K562 (cell line): ENCODE measurements at regions not wholly inside any gene's neighbourhood (a gene's known extent, or its start where the extent isn't known, plus 50 kb on each side); places are given as distances from the start of the nearest gene placed in this dataset.
A peak's percentile ranks its signal among the peaks of the same experiment; 100 is the strongest.

ENCODE experiments used
- ARID4B ChIP-seq: sonication (generic); formaldehyde crosslinking; IDR thresholded peaks from 2 replicates; pipeline ENCODE4 v1.8.0; 2022; ENCODE audit warnings: mild to moderate bottlenecking, missing genetic modification reagents
- DPF2 ChIP-seq: fragments of 450-650 bp; IDR thresholded peaks from 2 replicates; pipeline ENCODE4 v1.6.1; 2016
- E2F4 ChIP-seq: sonication (generic); formaldehyde crosslinking; IDR thresholded peaks from 2 replicates; pipeline ENCODE4 v1.8.0; 2022; ENCODE audit warnings: mild to moderate bottlenecking, low read depth, missing genetic modification reagents
- SPI1 ChIP-seq: IDR thresholded peaks from 2 replicates; pipeline ENCODE4 v1.6.1; 2011; ENCODE audit warnings: low read depth, low read length, control low read depth, borderline replicate concordance
- TAL1 ChIP-seq: fragments of 450-650 bp; IDR thresholded peaks from 2 replicates; pipeline ENCODE4 v1.6.1; 2016; ENCODE audit warnings: mild to moderate bottlenecking
- ZNF398 ChIP-seq: fragments of 250-450 bp; sonication (Bioruptor Pico); IDR thresholded peaks from 2 replicates; pipeline ENCODE4 v1.8.0; 2021; ENCODE audit warnings: moderate library complexity, mild to moderate bottlenecking, inconsistent platforms
- TF ChIP-seq, protein P1 (sequence below), 2 experiments: fragments of 450-650 bp in 1 of 2; IDR thresholded peaks; 2 replicates each; pipeline ENCODE4 v1.6.1; 2011 to 2017; ENCODE audit warnings: low read depth in 2 of 2, antibody characterized with exemption in 1 of 2, borderline replicate concordance in 1 of 2, low read length in 1 of 2, mild to moderate bottlenecking in 1 of 2, mixed read lengths in 1 of 2; ENCODE audit not compliant: control insufficient read depth in 1 of 2

DNA sequence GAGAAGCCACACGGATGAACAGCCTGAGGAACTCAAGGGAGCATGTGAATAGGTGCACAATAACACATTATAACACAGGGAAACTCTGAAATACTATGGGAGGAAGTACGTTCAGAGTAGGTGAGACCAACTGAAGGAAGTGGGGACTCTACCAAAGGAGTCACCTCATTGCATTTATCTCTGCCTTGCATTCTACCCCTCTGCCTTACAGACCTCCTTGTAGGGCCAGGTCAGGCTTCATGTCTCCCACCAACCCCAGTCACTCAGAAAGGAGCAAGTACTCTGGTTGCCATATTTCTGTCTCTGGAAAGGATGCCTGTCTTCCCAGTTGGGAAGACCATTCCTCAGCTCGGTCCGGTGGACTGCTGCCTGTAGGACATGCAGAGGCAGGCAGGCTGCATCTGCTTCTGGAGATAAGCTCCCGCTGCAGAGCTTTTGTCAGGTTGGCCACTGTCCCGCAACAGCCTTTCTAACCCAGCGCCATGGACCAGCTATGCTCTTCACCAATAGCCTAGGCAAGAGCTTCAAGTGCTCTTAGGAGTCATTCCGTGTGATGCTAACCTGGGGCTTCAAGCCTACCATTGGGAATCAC, 51.6 kb upstream of the ASIP start (continued):
- no peak for TF ChIP-seq ZNF398 (CRISPR knock-in tag)
- peak; percentile 34; the same call in 1 of the 2 replicates for TF ChIP-seq DPF2
- TF ChIP-seq, protein P1, sequence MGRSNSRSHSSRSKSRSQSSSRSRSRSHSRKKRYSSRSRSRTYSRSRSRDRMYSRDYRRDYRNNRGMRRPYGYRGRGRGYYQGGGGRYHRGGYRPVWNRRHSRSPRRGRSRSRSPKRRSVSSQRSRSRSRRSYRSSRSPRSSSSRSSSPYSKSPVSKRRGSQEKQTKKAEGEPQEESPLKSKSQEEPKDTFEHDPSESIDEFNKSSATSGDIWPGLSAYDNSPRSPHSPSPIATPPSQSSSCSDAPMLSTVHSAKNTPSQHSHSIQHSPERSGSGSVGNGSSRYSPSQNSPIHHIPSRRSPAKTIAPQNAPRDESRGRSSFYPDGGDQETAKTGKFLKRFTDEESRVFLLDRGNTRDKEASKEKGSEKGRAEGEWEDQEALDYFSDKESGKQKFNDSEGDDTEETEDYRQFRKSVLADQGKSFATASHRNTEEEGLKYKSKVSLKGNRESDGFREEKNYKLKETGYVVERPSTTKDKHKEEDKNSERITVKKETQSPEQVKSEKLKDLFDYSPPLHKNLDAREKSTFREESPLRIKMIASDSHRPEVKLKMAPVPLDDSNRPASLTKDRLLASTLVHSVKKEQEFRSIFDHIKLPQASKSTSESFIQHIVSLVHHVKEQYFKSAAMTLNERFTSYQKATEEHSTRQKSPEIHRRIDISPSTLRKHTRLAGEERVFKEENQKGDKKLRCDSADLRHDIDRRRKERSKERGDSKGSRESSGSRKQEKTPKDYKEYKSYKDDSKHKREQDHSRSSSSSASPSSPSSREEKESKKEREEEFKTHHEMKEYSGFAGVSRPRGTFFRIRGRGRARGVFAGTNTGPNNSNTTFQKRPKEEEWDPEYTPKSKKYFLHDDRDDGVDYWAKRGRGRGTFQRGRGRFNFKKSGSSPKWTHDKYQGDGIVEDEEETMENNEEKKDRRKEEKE (IDR thresholded peaks at IDR 0.05; ENCODE audit: borderline replicate concordance in 1 of 2, control insufficient read depth in 1 of 2, low read depth in 2 of 2, low read length in 1 of 2), result no peak
- TF ChIP-seq E2F4 (CRISPR knock-in tag), result no peak
- TF ChIP-seq TAL1, result peak; percentile 72
- TF ChIP-seq SPI1, result 0 out of 2 replicates have a peak, but pooled peaks have one; percentile 23
- TF ChIP-seq ARID4B, result 0 out of 2 replicates have a peak, but pooled peaks have one; percentile 33
